Activated naive CD4-positive, alpha-beta T cell treated with anti-CD3 and anti-CD28 coated beads, Interleukin-2, amount 50 U/mL, for 72 hours (primary cell): ENCODE measurements at regions not wholly inside any gene's neighbourhood (a gene's known extent, or its start where the extent isn't known, plus 50 kb on each side); places are given as distances from the start of the nearest gene placed in this dataset.
"Not testable (repeated sequence)": the region's sequence is repeated elsewhere in the genome, so short reads cannot be mapped to it uniquely, and the experiment has no call there.

Experiments used
- ATAC-seq, 2 donors: fragments of 150-1000 bp; cut with Tn5 transposase; 2 replicates each; pipeline ENCODE4 v1.10.0; 2021; ENCODE audit warnings: mild to moderate bottlenecking in 2 of 2, moderate library complexity in 2 of 2
- DNase-seq, 2 donors: peaks; one replicate each; pipeline ENCODE4 v3.0.0; 2021 to 2022; ENCODE audit warnings: low spot score in 2 of 2
- H3K27ac Mint-ChIP-seq, 2 donors: one replicate each; pipeline ENCODE4 v1.8.0; 2022; ENCODE audit warnings: mild to moderate bottlenecking in 2 of 2, mixed read lengths in 2 of 2
- H3K36me3 Mint-ChIP-seq, 2 donors: one replicate each; pipeline ENCODE4 v1.8.0; 2022; ENCODE audit warnings: mixed read lengths in 2 of 2
- H3K9me3 Mint-ChIP-seq, 2 donors: one replicate each; pipeline ENCODE4 v1.8.0; 2022; ENCODE audit warnings: mixed read lengths in 2 of 2

DNA sequence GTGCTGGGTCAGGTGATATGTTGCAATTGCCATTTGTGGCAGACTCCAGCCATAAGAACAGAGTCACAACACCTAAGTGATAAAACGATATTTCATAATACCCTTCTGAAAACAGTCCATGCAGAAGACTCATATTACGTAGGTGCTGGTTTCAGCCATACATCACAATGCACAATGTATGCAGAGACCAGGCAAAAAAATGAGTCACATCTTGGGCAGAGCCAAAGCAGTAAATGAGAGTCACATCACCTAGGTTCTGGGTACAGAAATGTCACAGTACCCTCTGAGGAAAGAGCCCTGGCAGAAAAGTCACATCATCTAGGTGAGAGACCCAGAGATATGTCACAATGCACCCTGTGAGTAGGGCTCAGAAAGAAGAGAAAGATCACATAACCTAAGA is 125.2 kb upstream of the ZNF91 start:
- peaks cover 10 to 14% of the 10 kb centered on the region in 2 donors for H3K9me3 Mint-ChIP-seq
- no peak overlapping the region for H3K27ac Mint-ChIP-seq
- ATAC-seq, result peak in 1 of 2 donors; percentile 9
- DNase-seq, result no peak
- H3K36me3 Mint-ChIP-seq, result peaks cover 0 to 4% of the 10 kb centered on the region in 2 donors

DNA sequence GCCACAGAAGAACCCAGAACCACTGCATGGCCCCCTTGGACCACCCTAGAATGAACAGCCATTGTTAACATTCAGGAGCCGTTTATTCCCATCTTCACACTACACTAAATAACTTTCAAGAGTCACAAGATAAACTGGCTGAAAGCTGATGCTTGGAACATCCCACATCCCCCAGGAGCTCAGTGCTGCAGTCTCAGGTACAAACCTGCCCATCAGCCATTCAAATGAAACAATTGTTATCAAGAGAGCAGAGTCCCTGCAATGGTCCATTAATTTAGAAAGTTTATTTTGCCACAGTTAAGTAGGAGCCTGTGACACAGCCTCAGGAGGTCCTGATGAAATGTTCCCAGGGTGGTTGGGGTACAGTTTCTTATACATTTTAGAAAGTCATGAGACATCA is 123.8 kb upstream of the ZNF91 start:
- ATAC-seq, result no peak
- Mint-ChIP-seq H3K36me3 (peaks cover 0 to 4% of the 10 kb centered on the region in 2 donors), H3K27ac (no peak overlapping the region), H3K9me3 (peaks cover 10 to 11% of the 10 kb centered on the region in 2 donors)
- DNase-seq, result no peak

DNA sequence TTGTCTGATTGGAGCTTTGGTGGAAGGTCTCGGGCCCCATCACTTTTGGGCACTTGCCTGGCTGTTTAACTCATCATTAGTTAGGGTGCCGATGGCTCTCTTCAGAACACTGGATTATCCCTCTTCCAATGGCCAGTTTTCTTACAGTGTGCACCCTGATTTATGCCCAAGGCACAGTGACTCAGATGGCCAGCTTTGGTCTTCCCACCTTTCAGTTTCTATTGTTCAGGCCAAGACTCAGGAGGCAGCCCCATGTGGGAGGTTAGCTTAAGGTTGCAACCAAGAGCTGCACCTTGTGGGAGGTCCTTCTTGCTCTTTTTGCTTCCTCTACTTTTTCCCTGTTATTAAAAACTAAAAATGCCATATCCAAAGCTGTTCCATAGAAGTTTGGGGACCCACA is 121.0 kb upstream of the ZNF91 start:
- H3K36me3 Mint-ChIP-seq, result peaks cover 0 to 4% of the 10 kb centered on the region in 2 donors
- H3K27ac Mint-ChIP-seq, result no peak overlapping the region
- H3K9me3 Mint-ChIP-seq, result peaks cover 5 to 10% of the 10 kb centered on the region in 2 donors
- no peak for ATAC-seq
- no peak for DNase-seq

DNA sequence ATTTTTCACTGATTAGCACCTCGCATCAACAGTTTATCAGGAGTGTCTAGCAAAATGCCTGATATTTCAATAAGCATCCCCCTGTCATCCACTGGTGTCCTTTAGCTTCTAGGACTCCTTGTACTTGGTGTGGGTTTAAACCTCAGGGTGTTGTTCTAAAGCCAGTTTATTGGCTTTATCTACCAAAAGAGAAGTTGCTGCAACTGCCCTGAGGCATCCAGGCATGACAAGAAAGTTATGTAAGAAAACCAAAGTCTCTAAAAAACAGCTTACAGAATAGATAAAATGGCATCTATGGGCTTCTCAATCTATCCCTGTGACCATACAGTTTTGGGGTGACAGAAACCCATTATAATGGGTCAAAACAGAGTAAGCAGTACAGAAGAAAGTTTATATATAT is 120.3 kb upstream of the ZNF91 start:
- peaks cover 3 to 10% of the 10 kb centered on the region in 2 donors for H3K9me3 Mint-ChIP-seq
- ATAC-seq, result no peak
- H3K27ac Mint-ChIP-seq, result no peak overlapping the region
- H3K36me3 Mint-ChIP-seq, result no peaks in the 10 kb centered on the region
- DNase-seq, result no peak

DNA sequence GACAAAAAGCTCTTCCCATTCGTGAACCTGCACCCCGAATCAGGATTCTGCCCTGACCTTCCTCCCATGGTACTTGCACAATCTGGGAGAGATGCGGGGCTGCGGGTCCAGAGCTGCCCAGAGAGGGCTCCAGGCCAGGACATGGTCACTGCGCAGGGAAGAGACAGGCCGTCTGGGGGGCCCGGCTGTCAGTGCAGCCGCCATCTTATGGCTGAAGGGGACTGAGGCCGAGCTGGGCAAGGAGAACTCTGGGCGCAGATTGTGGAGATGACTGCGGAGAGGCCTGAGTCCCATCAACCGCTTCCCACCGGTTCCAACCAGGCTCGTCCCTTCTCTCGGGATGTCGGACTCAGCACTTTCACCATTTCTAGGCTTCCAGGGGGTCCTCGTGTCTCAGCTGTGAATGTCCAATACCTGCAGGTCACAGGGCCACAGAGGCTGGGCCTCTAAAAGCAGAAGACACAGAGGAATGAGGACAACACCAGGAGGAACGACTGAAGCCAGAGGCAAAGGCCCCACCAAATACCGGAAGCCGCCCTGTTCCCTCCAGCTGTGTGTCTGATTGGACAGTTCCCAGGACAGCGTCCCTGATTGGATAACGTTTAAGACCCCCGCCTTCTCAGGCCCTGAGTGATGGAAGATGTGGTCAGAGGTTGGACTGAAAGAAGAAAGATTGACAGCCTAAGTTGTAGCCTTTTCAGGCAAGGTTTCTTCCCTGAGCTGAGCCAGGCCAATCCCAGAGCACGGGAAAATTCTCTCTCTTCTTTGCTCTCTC is 117.1 kb upstream of the ZNF91 start:
- peaks cover 3 to 5% of the 10 kb centered on the region in 2 donors for H3K9me3 Mint-ChIP-seq
- no peak overlapping the region for H3K27ac Mint-ChIP-seq
- H3K36me3 Mint-ChIP-seq, result no peaks in the 10 kb centered on the region
- no peak for DNase-seq
- no peak for ATAC-seq

DNA sequence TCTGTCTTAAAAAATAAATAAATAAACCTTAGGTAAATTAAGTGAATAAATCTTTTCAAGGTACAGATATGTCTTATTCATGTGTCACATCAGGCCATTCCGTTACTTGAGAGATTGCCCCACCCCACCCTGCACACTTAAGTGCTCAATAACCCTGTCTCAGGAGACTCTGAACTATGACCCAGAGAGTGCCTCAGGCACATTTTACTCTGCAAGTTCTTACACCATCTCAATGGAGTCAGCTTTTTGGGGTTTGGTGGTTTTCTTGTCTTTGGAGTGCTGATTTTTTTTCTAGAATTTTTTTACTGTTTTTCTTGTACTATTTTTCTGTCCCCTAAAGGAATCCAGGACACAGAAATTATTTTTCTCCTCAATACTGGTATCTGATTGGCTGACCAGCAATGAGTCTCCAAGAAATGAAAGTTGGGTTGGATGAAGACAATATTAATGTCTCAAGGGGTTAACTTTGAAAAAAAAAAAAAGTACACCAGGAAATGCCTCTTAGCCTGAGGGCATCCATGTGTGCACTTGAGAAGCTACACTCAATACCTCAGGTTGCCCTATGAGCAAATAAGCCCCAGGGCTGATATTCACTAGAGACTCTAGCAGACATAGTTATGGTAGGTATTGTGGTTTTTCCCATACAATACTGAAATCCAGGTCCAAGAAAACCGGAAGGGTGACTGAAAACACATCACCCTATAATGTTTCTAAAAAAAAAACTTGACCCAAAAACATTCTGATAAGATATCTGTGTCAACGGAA is 114.6 kb upstream of the ZNF91 start:
- Mint-ChIP-seq H3K9me3 (peaks cover 0 to 3% of the 10 kb centered on the region in 2 donors), H3K27ac (no peak overlapping the region), H3K36me3 (no peaks in the 10 kb centered on the region)
- DNase-seq (no peak), ATAC-seq (no peak)

DNA sequence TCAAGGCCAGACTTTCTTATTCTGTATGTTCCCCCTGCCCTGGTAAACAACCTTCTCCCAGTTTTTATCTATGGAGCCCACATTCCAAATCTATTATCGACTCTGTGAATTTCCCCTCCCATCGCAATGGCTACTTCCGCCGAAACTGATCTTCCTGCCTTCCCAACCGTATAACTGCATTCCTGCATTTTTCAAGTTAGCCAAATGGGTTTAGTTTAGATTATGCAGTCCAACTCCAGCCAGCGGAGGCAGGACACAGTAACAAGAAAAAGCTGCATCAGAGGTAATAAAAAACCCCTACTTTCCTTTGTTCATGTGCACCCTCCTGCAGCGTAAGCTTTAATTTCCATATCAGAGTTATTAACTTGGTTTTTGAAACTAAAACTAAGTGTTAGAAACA is 112.2 kb upstream of the ZNF91 start:
- no peak for DNase-seq
- peaks cover 0 to 3% of the 10 kb centered on the region in 2 donors for H3K9me3 Mint-ChIP-seq
- H3K27ac Mint-ChIP-seq, result no peak overlapping the region
- H3K36me3 Mint-ChIP-seq, result no peaks in the 10 kb centered on the region
- ATAC-seq, result no peak

DNA sequence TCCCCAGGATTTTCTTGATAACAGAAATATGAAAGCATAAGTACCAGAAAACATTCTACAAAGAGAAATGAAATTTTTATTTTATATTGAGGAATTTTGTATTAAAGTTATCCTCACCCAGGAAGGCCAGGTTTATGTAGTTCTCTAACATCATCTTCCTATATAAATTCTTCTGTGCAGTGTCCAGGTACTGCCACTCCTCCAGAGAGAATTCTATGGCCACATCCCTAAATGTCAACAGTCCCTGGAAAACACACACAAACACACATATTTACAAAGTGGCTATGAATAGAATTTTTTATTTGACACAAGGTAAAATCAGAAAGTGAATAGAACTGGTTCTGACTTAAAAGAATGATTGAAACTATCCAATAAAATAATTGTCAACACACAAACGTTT is 110.5 kb upstream of the ZNF91 start:
- ATAC-seq, result no peak

DNA sequence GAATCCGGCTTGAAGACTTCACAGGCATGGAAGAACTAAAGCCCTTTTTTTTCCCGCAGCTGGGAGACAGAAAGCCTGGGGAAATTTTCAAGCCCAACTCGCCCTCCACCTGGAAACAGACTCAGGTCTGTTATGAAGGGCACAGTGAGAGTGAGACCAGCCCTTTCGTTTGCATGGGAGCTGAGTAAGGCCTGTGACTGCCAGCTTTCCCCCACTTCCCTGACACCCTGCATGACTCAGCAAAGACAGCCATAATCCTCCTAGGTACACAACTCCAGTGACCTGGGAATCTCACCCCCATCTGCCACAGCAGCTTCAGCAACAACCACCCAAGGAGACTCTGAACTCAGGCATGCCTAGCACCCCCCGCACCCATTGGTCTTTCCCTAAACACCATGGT is 87.6 kb upstream of the ZNF91 start:
- ATAC-seq, result no peak
- H3K27ac Mint-ChIP-seq, result no peak overlapping the region
- H3K9me3 Mint-ChIP-seq, result peaks cover 39 to 40% of the 10 kb centered on the region in 2 donors
- no peak for DNase-seq
- H3K36me3 Mint-ChIP-seq, result peaks cover 0 to 23% of the 10 kb centered on the region in 2 donors

More for the DNA sequence above, 110.5 kb upstream of the ZNF91 start:
- no peak for DNase-seq
- no peaks in the 10 kb centered on the region for H3K36me3 Mint-ChIP-seq
- H3K9me3 Mint-ChIP-seq, result no peaks in the 10 kb centered on the region
- H3K27ac Mint-ChIP-seq, result no peak overlapping the region

DNA sequence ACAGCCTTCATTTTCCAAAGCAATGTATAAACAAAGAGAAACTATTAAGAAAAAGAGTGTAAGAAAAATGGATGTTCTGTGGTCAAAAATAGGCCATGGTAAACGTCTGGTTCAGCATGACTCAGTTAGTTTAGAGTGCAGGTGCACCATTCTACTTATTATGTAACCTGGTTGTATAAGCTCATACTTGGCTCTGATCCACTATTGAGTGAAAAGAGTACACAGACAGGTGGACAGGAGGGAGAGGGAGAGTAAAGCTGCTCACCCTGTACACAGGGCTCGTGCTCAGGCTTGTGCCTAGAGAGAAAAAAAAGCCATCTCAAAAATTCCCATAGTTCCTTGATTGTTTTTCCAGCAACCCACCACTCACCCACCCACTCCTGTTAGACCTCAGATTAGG is 85.8 kb upstream of the ZNF91 start:
- Mint-ChIP-seq H3K27ac (no peak overlapping the region), H3K36me3 (peaks cover 0 to 22% of the 10 kb centered on the region in 2 donors), H3K9me3 (peaks cover 36% of the 10 kb centered on the region in 2 donors)

DNA sequence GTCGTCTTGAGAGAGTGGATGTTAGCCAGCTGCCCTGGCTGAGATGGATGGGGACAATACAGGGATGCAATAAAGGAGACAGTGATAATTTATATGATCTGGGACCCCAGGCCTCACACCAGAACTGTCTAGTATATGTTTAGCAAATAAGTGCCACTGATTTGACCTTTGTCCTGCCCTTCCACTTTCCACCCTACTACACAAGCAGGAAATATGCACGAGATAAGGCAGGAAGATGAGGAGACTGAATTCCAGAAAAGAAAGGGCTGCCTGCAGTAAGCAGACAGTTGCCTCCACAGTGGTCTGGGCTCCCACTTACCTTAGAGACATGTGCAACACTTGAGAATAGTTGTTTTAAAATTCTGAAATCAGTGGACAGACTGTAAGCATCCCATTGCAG is 80.2 kb upstream of the ZNF91 start:
- Mint-ChIP-seq H3K9me3 (peaks cover 18 to 22% of the 10 kb centered on the region in 2 donors), H3K36me3 (peaks cover 13 to 30% of the 10 kb centered on the region in 2 donors), H3K27ac (no peak overlapping the region)
- DNase-seq (no peak), ATAC-seq (no peak)

More for the DNA sequence above, 85.8 kb upstream of the ZNF91 start:
- no peak for ATAC-seq
- DNase-seq, result no peak

DNA sequence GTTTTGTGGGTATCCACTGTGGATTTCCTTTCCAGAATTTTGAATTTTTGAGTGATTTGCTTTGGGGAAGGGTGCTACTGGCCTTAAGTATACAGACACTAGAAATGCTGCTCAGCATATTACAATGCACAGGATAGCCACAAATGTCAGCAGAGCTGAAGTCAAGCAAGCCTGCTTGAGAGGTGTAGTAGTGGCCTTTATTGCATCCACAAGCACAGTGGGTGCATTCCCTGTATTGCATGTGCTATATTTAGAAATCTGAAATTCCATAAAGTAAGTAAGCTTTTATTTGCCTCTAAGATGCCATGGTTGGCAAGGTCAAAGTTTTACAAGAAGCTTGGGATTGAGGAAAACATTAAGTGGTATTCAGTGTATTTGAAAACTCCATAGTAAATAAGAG is 79.5 kb upstream of the ZNF91 start:
- Mint-ChIP-seq H3K36me3 (peaks cover 20 to 38% of the 10 kb centered on the region in 2 donors), H3K27ac (no peak overlapping the region), H3K9me3 (peaks cover 23 to 26% of the 10 kb centered on the region in 2 donors)
- no peak for ATAC-seq
- no peak for DNase-seq

DNA sequence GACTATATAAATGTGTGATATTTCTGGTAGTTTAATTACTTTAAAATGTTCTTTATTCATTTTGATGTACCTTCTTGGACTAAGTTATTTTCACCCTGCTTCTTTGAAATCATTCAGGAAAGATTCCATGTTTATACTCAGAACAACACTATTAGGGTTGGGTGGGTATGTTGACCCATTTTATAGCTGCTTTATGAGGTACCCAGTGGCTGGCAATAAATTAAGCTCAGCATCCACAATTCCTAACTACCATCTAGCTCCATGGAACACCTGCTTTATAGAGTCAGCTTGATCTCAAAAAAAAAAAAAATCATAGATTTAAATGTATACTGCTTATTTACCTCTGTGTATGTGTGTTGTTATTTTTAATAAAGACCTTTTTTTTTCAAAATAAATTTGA is 78.9 kb upstream of the ZNF91 start:
- no peak overlapping the region for H3K27ac Mint-ChIP-seq
- ATAC-seq (no peak), DNase-seq (no peak)
- H3K36me3 Mint-ChIP-seq, result peaks cover 23 to 44% of the 10 kb centered on the region in 2 donors
- peaks cover 29% of the 10 kb centered on the region in 2 donors for H3K9me3 Mint-ChIP-seq

DNA sequence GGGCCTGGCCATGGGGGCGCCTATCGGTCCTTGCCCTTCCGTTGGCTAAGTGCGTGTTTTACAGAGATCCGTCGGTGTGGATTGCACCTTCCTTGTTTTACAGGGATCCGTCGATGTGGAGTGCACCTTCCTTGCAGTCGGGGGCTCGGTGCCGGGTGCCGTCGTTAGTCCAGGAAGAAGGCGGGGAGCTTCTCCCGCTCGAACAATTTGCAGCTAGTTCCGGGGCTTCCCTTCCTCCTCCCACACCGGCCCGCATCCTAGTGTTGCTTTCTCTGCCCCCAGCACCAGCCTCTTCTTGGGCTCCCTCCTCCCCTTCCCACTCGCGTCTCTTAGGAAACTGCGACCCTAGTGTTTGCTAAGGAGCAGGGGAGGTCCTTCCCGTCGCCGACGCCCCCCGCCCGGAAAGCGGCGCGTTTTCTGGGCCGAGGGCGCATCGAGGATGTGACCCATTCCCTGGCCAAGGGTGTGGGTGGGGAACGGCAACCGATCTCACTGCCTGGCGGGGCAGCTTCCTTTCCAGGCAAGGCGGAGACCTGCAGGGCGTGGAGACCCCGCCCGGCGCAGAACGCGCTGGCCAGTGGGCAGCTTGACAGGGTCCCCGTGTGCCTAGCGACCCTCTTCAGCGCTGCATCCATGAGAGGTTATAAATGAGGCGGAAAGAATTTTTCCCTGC is 75.7 kb upstream of the ZNF91 start:
- no peak for DNase-seq
- H3K9me3 Mint-ChIP-seq, result peaks cover 49 to 50% of the 10 kb centered on the region in 2 donors
- H3K36me3 Mint-ChIP-seq, result peaks cover 29 to 40% of the 10 kb centered on the region in 2 donors
- ATAC-seq, result no peak
- no peak overlapping the region for H3K27ac Mint-ChIP-seq

DNA sequence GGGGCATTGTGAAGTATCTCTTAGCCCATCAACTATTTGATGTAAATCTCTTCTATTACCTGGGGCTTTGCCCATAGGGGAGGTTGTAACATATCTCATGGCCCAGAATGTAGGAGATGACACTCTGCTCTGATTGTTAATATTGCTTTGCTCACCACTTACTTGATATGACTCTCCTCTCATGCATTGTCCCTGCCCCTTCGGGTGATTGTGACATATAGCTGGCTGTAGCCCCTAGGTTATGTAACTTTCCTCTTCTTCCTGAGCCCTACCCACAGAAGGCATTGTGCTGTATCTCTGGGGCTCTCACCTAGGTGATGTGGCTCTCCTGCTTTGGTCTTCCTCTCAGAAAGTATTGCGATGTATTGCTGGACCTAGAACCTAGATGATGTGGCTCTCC is 69.1 kb upstream of the ZNF91 start:
- H3K27ac Mint-ChIP-seq, ATAC-seq, DNase-seq: not testable (repeated sequence)
- H3K9me3 Mint-ChIP-seq, result peaks cover 59 to 70% of the 10 kb centered on the region in 2 donors
- H3K36me3 Mint-ChIP-seq, result peaks cover 6 to 15% of the 10 kb centered on the region in 2 donors

DNA sequence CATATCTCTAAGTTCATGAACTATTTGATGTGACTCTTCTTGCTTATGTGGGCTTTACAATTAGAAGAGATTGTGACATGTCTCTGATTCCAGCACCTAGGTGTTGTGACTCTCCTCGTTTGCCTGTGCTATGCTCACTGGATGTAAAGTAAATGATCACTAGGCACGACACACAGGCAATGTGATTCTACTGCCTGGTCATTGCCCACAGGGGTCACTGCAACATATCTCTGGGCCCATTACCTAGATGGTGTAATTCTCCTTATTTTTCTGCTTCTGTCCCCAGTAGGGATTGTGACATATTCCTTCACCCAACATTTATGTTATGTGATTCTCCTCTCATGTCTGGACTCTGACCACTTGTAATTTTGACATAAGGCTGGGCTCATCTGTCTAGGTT is 65.8 kb upstream of the ZNF91 start:
- peaks cover 42 to 59% of the 10 kb centered on the region in 2 donors for H3K9me3 Mint-ChIP-seq
- H3K27ac Mint-ChIP-seq, result no peak overlapping the region
- H3K36me3 Mint-ChIP-seq, result peaks cover 10 to 34% of the 10 kb centered on the region in 2 donors
- DNase-seq, result no peak
- no peak for ATAC-seq

DNA sequence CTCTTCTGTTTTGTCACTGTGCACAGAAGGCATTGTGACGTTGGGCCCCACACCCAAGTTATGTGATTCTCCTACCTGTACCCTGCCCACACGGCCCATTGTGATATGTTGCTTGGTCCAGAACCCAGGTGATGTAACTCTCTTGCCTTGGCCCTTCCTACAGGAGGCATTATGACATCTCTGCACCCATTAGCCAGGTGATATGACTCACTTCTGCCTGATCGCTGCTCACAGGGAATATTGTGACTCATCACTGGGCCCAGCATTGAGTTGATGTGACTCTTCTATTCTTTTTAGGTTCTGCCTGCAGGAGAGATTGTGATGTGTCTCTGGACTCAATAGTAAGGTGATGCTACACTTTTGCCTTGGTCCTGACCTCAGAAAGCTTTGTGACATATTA is 65.4 kb upstream of the ZNF91 start:
- H3K27ac Mint-ChIP-seq, result no peak overlapping the region
- ATAC-seq (no peak), DNase-seq (no peak)
- peaks cover 39 to 57% of the 10 kb centered on the region in 2 donors for H3K9me3 Mint-ChIP-seq
- peaks cover 10 to 38% of the 10 kb centered on the region in 2 donors for H3K36me3 Mint-ChIP-seq
